Fibroblast of pulmonary artery (primary cell): ENCODE measurements at regions not wholly inside any gene's neighbourhood (a gene's known extent, or its start where the extent isn't known, plus 50 kb on each side); places are given as distances from the start of the nearest gene placed in this dataset.
"Not testable (repeated sequence)": the region's sequence is repeated elsewhere in the genome, so short reads cannot be mapped to it uniquely, and the experiment has no call there.

ENCODE experiments used
- DNase-seq: peaks from one replicate; pipeline ENCODE4 v3.0.0-alpha.2; 2010; ENCODE audit warnings: low read depth
- H3K4me3 ChIP-seq: replicated peaks from 2 replicates; pipeline ENCODE4 v1.5.1; 2011; ENCODE audit warnings: low read depth, mild to moderate bottlenecking, control low read depth, low read length, moderate library complexity
- TF ChIP-seq, protein P1 (sequence below): IDR thresholded peaks from 2 replicates; pipeline ENCODE4 v1.5.1; 2011; ENCODE audit warnings: mild to moderate bottlenecking, control low read depth, low read length, inconsistent platforms; ENCODE audit errors: missing control alignments

DNA sequence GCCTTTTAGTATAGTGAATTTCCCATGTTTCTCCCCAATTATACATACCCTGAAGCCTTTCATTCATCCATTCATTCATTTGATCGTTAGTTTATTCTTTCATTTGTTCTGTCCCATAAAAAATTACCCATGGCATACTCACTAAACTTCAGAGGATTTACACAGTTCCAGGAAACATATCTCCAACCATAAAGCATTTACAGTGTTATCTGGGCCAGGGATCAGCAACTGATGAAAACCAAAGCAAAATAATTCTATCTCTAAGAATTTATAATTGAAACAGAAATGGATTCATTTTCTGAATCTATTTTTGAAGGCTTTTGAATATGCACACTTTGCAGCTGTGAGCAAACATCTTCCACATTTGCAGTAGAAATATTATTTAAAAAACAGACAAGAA is 547.7 kb downstream of the KCNJ2 start:
- H3K4me3 ChIP-seq = no peak overlapping the region
- DNase-seq = no peak
- TF ChIP-seq, protein P1, sequence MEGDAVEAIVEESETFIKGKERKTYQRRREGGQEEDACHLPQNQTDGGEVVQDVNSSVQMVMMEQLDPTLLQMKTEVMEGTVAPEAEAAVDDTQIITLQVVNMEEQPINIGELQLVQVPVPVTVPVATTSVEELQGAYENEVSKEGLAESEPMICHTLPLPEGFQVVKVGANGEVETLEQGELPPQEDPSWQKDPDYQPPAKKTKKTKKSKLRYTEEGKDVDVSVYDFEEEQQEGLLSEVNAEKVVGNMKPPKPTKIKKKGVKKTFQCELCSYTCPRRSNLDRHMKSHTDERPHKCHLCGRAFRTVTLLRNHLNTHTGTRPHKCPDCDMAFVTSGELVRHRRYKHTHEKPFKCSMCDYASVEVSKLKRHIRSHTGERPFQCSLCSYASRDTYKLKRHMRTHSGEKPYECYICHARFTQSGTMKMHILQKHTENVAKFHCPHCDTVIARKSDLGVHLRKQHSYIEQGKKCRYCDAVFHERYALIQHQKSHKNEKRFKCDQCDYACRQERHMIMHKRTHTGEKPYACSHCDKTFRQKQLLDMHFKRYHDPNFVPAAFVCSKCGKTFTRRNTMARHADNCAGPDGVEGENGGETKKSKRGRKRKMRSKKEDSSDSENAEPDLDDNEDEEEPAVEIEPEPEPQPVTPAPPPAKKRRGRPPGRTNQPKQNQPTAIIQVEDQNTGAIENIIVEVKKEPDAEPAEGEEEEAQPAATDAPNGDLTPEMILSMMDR = no peak

DNA sequence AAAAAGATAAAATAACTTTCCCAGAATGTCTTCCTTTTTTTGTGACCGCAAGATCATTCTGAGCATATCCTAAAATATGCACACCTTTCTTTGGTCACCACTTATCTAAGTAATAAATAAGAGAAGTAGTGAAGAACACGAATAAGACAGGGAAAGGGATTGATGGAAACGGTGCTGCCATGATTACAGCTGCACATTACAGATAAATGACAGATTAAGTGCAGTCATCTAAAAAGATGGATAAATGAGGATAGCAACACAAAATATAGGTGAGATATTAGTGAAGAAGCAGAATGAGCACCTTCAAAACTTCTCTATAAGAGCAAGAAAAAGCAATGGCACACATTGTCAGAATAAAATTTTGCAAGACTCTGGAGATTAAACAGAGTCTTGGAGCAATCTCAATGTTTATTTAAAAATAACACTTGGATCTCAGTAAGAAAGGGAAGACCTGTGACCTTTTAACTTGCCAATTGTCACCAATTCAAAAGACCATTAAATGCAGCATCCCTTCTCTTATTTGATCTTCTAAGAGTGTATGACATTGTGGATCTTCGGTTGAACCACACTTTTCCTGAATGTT is 567.1 kb downstream of the KCNJ2 start:
- no peak overlapping the region for H3K4me3 ChIP-seq
- TF ChIP-seq, protein P1 = no peak
- DNase-seq = no peak

DNA sequence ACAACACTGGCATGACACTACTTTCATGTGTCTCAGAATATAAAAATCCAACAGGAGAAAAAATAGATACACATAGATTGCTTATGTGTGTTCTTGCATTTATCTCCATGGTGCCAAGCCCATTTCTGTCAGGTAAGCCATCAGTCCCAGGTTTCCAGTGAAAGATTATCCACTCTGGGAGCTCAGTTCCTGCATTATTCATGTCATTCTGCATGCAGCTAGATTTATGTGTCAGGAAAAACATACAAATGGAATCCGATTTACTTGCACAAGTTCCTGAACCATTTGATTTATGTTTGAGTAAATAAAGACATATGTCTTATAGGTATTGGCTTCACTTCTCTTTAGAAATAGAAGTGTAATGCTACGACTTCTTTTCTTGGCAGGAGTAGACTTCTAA is 569.7 kb downstream of the KCNJ2 start:
- TF ChIP-seq, protein P1 = no peak
- H3K4me3 ChIP-seq = no peak overlapping the region
- no peak for DNase-seq

DNA sequence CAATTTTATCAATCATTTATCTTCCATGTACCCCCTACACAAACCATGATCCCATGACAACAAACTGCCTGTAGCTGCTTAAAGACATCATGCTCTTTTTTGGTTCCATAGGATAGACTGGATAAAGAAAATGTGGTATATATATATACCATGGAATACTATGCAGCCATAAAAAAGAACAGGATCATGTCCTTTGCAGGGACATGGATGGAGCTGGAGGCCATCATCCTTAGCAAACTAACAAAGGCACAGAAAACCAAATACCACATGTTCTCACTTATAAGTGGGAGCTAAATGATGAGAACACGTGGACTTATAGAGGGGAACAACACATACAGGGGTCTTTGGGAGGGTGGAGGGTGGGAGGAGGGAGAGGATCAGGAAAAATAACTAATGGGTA is 577.2 kb downstream of the KCNJ2 start:
- H3K4me3 ChIP-seq, DNase-seq: not testable (repeated sequence)

DNA sequence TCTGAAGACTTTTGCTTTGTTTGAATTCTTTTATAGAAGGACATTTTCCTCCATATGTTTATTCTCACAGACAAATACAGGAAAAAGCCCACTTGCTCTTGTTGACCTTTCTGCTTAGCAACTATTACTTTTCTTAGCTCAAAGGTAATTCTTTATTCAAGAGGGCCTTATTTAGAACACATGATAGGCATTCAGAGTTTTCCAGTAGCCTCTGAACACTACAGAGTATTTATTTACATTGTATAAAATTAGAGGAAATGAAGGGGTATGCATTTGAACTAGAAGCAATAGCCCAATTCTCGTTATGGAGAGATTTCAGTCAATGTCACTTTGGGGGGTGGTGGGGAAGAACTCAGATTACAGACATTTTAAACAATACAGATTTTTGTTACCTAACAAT is 581.7 kb downstream of the KCNJ2 start:
- TF ChIP-seq, protein P1 = no peak
- no peak overlapping the region for H3K4me3 ChIP-seq
- no peak for DNase-seq

DNA sequence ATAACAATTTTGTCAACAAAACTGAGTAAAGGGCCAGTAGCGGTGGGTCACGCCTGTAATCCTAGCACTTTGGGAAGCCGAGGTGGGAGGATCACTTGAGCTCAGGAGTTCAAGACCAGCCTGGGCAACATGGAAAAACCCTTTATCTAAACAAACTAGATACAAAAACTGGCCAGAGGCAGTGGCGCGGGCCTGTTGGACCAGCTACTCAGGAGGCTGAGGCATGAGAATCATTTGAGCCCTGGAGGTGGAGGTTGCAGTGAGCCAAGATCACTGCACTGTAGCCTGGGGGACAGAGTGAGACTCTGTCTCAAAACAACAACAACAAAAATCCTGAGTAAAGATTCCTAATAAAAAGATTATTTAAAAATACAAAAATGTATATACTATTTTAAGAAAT is 583.1 kb downstream of the KCNJ2 start:
- DNase-seq, H3K4me3 ChIP-seq: not testable (repeated sequence)

DNA sequence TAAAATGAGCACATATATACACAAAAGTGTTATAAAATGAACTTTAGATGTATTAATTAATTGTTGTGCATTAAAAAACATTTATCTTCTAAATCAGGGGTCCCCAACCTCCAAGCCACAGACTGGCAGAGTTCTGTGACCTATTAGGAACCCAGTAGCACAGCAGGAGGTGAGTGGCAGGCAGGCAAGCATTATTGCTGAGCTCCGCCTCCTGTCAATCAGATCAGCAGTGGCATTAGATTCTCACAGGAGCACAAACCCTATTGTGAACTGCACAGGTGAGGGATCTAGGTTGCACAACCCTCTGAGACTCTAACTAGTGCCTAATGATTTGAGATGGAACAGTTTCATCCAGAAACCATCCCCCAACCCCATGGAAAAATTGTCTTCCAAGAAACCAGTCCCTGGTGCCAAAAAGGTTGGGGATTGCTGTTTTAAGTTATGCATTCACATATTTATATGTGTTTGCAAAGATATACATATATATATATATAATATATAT is 583.7 kb downstream of the KCNJ2 start:
- TF ChIP-seq, protein P1 = no peak
- no peak for DNase-seq
- no peak overlapping the region for H3K4me3 ChIP-seq

DNA sequence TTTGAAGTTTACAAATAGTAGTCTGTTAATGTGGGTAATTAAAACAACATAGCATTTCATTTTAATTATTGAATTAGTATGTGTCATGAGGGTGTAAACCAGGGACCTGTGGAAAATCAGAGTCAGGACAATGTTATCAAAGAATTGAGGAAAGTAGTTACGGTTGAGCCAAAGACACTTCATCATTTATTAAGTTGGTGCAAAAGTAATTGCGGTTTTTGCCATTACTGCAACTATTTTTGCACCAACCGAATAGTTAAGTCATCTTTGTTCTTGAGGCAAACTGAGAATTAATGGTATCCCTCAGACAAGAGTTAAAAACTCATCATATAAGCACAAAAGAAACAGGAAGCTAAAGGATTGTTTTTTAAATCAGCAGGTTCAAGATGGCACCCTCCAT is 593.7 kb downstream of the KCNJ2 start:
- no peak overlapping the region for H3K4me3 ChIP-seq
- TF ChIP-seq, protein P1 = no peak
- no peak for DNase-seq
